ENCODE measurements at regions not wholly inside any gene's neighbourhood (a gene's known extent, or its start where the extent isn't known, plus 50 kb on each side); places are given as distances from the start of the nearest gene placed in this dataset.
"Not testable (repeated sequence)": the region's sequence is repeated elsewhere in the genome, so short reads cannot be mapped to it uniquely, and the experiment has no call there.

- TF ChIP-seq SPI1 (IDR thresholded peaks at IDR 0.05; ENCODE audit: low read depth, low read length) (no peak), POU2F2 (IDR thresholded peaks at IDR 0.05; ENCODE audit: low read depth, low read length) (no peak), POLR2AphosphoS5 (IDR thresholded peaks at IDR 0.05; ENCODE audit: low read depth, low read length) (no peak), PAX5 (IDR thresholded peaks at IDR 0.05; ENCODE audit: insufficient read depth, low read length, severe bottlenecking) (no peak), TAF1 (IDR thresholded peaks at IDR 0.05; ENCODE audit: low read depth, low read length) (no peak), POLR2A (IDR thresholded peaks at IDR 0.05; ENCODE audit: low read depth, low read length) (no peak)
- FAIRE-seq, result no peak
- DNase-seq (ENCODE audit: insufficient read length, low spot score), result no peak
Observed at GRCh38 chrX:64698317-64698716, 277.9 kb downstream of the ZC4H2 start.

GRCh38 chrX:64695372-64695771 lies 280.9 kb downstream of the ZC4H2 start:
- not testable (repeated sequence) for FAIRE-seq

GRCh38 chrX:64662876-64663275 lies 267.6 kb upstream of the MTMR8 start:
- FAIRE-seq (no peak), DNase-seq (ENCODE audit: insufficient read length, low spot score) (no peak)

More at GRCh38 chrX:64695372-64695771, 280.9 kb downstream of the ZC4H2 start:
- not testable (repeated sequence) for DNase-seq (ENCODE audit: insufficient read length, low spot score)

GRCh38 chrX:64657229-64657628 lies 262.0 kb upstream of the MTMR8 start:
- DNase-seq (ENCODE audit: insufficient read length, low spot score); FAIRE-seq: not testable (repeated sequence)

More at GRCh38 chrX:64662876-64663275, 267.6 kb upstream of the MTMR8 start:
- TF ChIP-seq TAF1 (IDR thresholded peaks at IDR 0.05; ENCODE audit: low read depth, low read length) (no peak), POLR2A (IDR thresholded peaks at IDR 0.05; ENCODE audit: low read depth, low read length) (no peak), POU2F2 (IDR thresholded peaks at IDR 0.05; ENCODE audit: low read depth, low read length) (no peak), PAX5 (IDR thresholded peaks at IDR 0.05; ENCODE audit: insufficient read depth, low read length, severe bottlenecking) (no peak), POLR2AphosphoS5 (IDR thresholded peaks at IDR 0.05; ENCODE audit: low read depth, low read length) (no peak), SPI1 (IDR thresholded peaks at IDR 0.05; ENCODE audit: low read depth, low read length) (no peak)

- FAIRE-seq, result no peak
- TF ChIP-seq POLR2AphosphoS5 (IDR thresholded peaks at IDR 0.05; ENCODE audit: low read depth, low read length) (no peak), PAX5 (IDR thresholded peaks at IDR 0.05; ENCODE audit: insufficient read depth, low read length, severe bottlenecking) (no peak), POLR2A (IDR thresholded peaks at IDR 0.05; ENCODE audit: low read depth, low read length) (no peak), TAF1 (IDR thresholded peaks at IDR 0.05; ENCODE audit: low read depth, low read length) (no peak), POU2F2 (IDR thresholded peaks at IDR 0.05; ENCODE audit: low read depth, low read length) (no peak), SPI1 (IDR thresholded peaks at IDR 0.05; ENCODE audit: low read depth, low read length) (no peak)
- DNase-seq (ENCODE audit: insufficient read length, low spot score), result no peak
Observed at GRCh38 chrX:64642482-64642881, 247.2 kb upstream of the MTMR8 start.
